WTC11 (cell line): ENCODE measurements at regions not wholly inside any gene's neighbourhood (a gene's known extent, or its start where the extent isn't known, plus 50 kb on each side); places are given as distances from the start of the nearest gene placed in this dataset.
"Not testable (repeated sequence)": the region's sequence is repeated elsewhere in the genome, so short reads cannot be mapped to it uniquely, and the experiment has no call there.

Experiments used
- CBFB ChIP-seq: sonication (generic); formaldehyde crosslinking; IDR thresholded peaks from 2 replicates; pipeline ENCODE4 v1.8.1; 2022; ENCODE audit warnings: mild to moderate bottlenecking, low read depth, missing genetic modification reagents
- CTCF ChIP-seq: fragments of 200-600 bp; IDR thresholded peaks from 2 replicates; pipeline ENCODE4 v1.8.0; 2022; ENCODE audit warnings: antibody characterized with exemption
- E2F5 ChIP-seq: sonication (generic); formaldehyde crosslinking; IDR thresholded peaks from 2 replicates; pipeline ENCODE4 v1.8.1; 2022; ENCODE audit warnings: mild to moderate bottlenecking, moderate library complexity, missing genetic modification reagents
- ESRRA ChIP-seq: sonication (generic); formaldehyde crosslinking; IDR thresholded peaks from 2 replicates; pipeline ENCODE4 v1.8.1; 2022; ENCODE audit warnings: mild to moderate bottlenecking, missing genetic modification reagents, borderline replicate concordance
- ZNF425 ChIP-seq: fragments of 250-450 bp; sonication (Bioruptor Pico); conservative IDR thresholded peaks from 2 replicates; pipeline ENCODE4 v1.9.0; 2021; ENCODE audit warnings: mild to moderate bottlenecking

GRCh38 chr2:131738533-131738932, 210.8 kb downstream of the CCDC74A start:
- TF ChIP-seq CTCF; CBFB (CRISPR knock-in tag); E2F5 (CRISPR knock-in tag); ESRRA; ZNF425 (CRISPR knock-in tag): not testable (repeated sequence)
